ENCODE measurements at regions not wholly inside any gene's neighbourhood (a gene's known extent, or its start where the extent isn't known, plus 50 kb on each side); places are given as distances from the start of the nearest gene placed in this dataset.
"Not testable (repeated sequence)": the region's sequence is repeated elsewhere in the genome, so short reads cannot be mapped to it uniquely, and the experiment has no call there.

- H4K20me1 ChIP-seq: no peaks in the 10 kb centered on the region
- TF ChIP-seq Cebpa-rat (IDR thresholded peaks at IDR 0.05): no peak
- no peak overlapping the region for H3K4me3 ChIP-seq
- no peak overlapping the region for H3K27ac ChIP-seq
- H3K36me3 ChIP-seq: no peaks in the 10 kb centered on the region
- peaks cover 0 to under 1% (median 0%) of the 10 kb centered on the region in 11 experiments; a peak in 2 of 22 replicates for H3K9me3 ChIP-seq (replicated peaks in 1 of 11)
- no peak overlapping the region for H3K9ac ChIP-seq
- H3K4me1 ChIP-seq: peaks cover 0 to 27% (median 19%) of the 10 kb centered on the region in 10 experiments; a peak in 15 of 20 replicates
- no peak overlapping the region for H3K4me2 ChIP-seq
- H3K27me3 ChIP-seq: no peaks in the 10 kb centered on the region
These were observed 332.5 kb upstream of the ZFP42 start for GRCh38 chr4:187663076-187663475.

- Histone ChIP-seq H3K36me3 (no peaks in the 10 kb centered on the region), H3K27me3 (no peaks in the 10 kb centered on the region), H3K27ac (no peak overlapping the region), H4K20me1 (no peaks in the 10 kb centered on the region), H3K9me3 (replicated peaks in 1 of 11) (no peaks in the 10 kb centered on the region), H3K4me2 (no peak overlapping the region), H3K4me3 (no peak overlapping the region), H3K9ac (no peak overlapping the region), H3K4me1 (peaks cover 0 to 27% (median 19%) of the 10 kb centered on the region in 10 experiments; a peak in 15 of 20 replicates)
- TF ChIP-seq Cebpa-rat (IDR thresholded peaks at IDR 0.05): no peak
These were observed 331.6 kb upstream of the ZFP42 start for GRCh38 chr4:187664011-187664410.

DNA sequence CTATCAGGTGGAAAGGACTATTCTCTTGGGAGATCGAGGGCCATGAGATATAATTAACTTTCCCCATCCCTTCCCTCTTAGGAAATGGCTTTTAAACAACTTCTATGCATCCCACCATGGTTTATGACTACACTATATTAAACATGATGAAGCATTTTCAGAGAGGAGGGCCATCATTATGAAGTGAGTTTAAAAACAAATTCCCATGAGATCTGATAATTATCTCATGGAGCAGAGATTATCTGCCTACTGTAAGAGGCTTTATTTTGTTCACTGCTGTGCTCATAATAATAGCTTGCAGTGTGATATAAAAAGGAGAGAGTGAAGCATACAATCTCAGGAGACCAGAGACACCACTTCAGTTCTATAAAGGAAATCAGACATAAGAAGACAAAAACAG lies 330.5 kb upstream of the ZFP42 start:
- Histone ChIP-seq H3K9ac (no peak overlapping the region), H3K27ac (no peak overlapping the region), H3K4me1 (peaks cover 0 to 27% (median 19%) of the 10 kb centered on the region in 10 experiments; a peak in 15 of 20 replicates), H3K4me3 (no peak overlapping the region), H3K36me3 (no peaks in the 10 kb centered on the region), H3K4me2 (peak overlapping the region in 7 of 11 experiments; percentile 25 to 53 (median 42); a peak in 13 of 22 replicates), H4K20me1 (no peaks in the 10 kb centered on the region), H3K9me3 (replicated peaks in 1 of 11) (no peaks in the 10 kb centered on the region), H3K27me3 (no peaks in the 10 kb centered on the region)
- no peak for TF ChIP-seq Cebpa-rat (IDR thresholded peaks at IDR 0.05)

GRCh38 chr4:187666034-187666433 lies 329.5 kb upstream of the ZFP42 start:
- Histone ChIP-seq H3K4me2 (peak overlapping the region in 8 of 11 experiments; percentile 5 to 53 (median 42); a peak in 12 of 22 replicates), H3K36me3 (no peaks in the 10 kb centered on the region), H3K9ac (no peak overlapping the region), H3K27ac (no peak overlapping the region), H3K4me3 (no peak overlapping the region), H3K4me1 (peaks cover 0 to 27% (median 19%) of the 10 kb centered on the region in 10 experiments; a peak in 15 of 20 replicates), H3K27me3 (no peaks in the 10 kb centered on the region), H3K9me3 (replicated peaks in 1 of 11) (no peaks in the 10 kb centered on the region; a peak in 1 of 22 replicates), H4K20me1 (no peaks in the 10 kb centered on the region)
- TF ChIP-seq Cebpa-rat (IDR thresholded peaks at IDR 0.05): no peak

DNA sequence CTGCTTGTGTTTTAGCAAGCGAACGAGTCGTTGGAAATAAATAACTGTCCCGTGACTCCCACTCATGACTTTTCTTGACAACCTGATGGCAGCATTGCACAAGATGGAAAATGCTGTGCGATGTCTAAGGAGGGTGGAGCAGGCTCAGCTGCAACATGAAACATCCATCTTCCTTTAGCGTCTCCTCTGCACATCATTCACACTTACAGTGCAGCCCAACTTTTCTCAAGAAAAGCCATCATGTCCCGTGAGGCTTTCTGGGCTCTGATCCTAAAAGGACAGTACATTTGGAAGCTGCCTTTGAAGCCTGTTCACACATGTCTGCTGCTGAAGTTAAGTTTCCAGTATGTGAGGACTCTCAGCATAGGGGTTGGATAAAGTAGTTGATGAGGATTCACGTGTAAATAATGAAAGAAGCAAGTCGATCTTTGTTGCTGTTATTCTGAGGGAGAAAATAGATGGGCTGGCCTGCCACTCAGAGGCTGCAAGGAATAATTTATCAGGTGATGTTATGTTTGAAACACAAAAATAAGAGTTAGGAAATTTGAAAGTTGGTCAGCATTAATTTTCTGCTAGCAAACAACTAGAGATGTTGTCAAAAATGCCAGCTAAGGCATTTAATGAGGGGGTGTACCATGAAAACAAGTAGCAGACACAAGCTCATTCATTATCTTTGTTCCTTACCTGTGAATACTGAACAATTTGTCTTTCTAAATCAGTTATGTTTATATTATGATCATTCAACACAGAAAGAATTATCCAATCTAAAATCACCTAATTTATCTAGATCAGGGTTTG lies 328.7 kb upstream of the ZFP42 start:
- H3K4me1 ChIP-seq: peaks cover 0 to 27% (median 19%) of the 10 kb centered on the region in 10 experiments; a peak in 15 of 20 replicates

GRCh38 chr4:187668526-187669082 lies 327.0 kb upstream of the ZFP42 start:
- no peak overlapping the region for H3K9ac ChIP-seq

More for the DNA sequence above, 328.7 kb upstream of the ZFP42 start:
- no peaks in the 10 kb centered on the region; a peak in 1 of 22 replicates for H3K9me3 ChIP-seq (replicated peaks in 1 of 11)
- H3K36me3 ChIP-seq: no peaks in the 10 kb centered on the region
- H3K27ac ChIP-seq: no peak overlapping the region
- no peak overlapping the region for H3K4me3 ChIP-seq
- H3K9ac ChIP-seq: no peak overlapping the region
- no peaks in the 10 kb centered on the region for H3K27me3 ChIP-seq
- H4K20me1 ChIP-seq: no peaks in the 10 kb centered on the region
- H3K4me2 ChIP-seq: peak overlapping the region in 2 of 11 experiments; percentile 6 to 53; a peak in 2 of 22 replicates
- no peak for TF ChIP-seq Cebpa-rat (IDR thresholded peaks at IDR 0.05)

GRCh38 chr4:187671521-187671920 lies 324.1 kb upstream of the ZFP42 start:
- H3K9ac ChIP-seq: not testable (repeated sequence)

More at GRCh38 chr4:187668526-187669082, 327.0 kb upstream of the ZFP42 start:
- Histone ChIP-seq H3K4me1 (peaks cover 0 to 27% (median 19%) of the 10 kb centered on the region in 10 experiments; a peak in 15 of 20 replicates), H4K20me1 (no peaks in the 10 kb centered on the region), H3K36me3 (no peaks in the 10 kb centered on the region), H3K4me3 (no peak overlapping the region), H3K27ac (no peak overlapping the region), H3K9me3 (replicated peaks in 1 of 11) (no peaks in the 10 kb centered on the region; a peak in 1 of 22 replicates), H3K27me3 (no peaks in the 10 kb centered on the region), H3K4me2 (no peak overlapping the region)
- TF ChIP-seq Cebpa-rat (IDR thresholded peaks at IDR 0.05): no peak

GRCh38 chr4:187671958-187672357 lies 323.6 kb upstream of the ZFP42 start:
- not testable (repeated sequence) for H3K9me3 ChIP-seq (replicated peaks in 1 of 11); H3K27me3 ChIP-seq; H3K36me3 ChIP-seq; H3K4me1 ChIP-seq; H3K4me3 ChIP-seq; H3K9ac ChIP-seq; H4K20me1 ChIP-seq; H3K4me2 ChIP-seq; H3K27ac ChIP-seq

More at GRCh38 chr4:187671521-187671920, 324.1 kb upstream of the ZFP42 start:
- not testable (repeated sequence) for H3K4me3 ChIP-seq; H4K20me1 ChIP-seq; H3K4me2 ChIP-seq; H3K36me3 ChIP-seq; H3K27ac ChIP-seq; H3K27me3 ChIP-seq; H3K9me3 ChIP-seq (replicated peaks in 1 of 11); H3K4me1 ChIP-seq

GRCh38 chr4:187672526-187672925 lies 323.0 kb upstream of the ZFP42 start:
- not testable (repeated sequence) for H3K9me3 ChIP-seq (replicated peaks in 1 of 11); H3K4me1 ChIP-seq; H4K20me1 ChIP-seq; H3K4me3 ChIP-seq; H3K27ac ChIP-seq; H3K4me2 ChIP-seq; H3K36me3 ChIP-seq; H3K27me3 ChIP-seq; H3K9ac ChIP-seq

DNA sequence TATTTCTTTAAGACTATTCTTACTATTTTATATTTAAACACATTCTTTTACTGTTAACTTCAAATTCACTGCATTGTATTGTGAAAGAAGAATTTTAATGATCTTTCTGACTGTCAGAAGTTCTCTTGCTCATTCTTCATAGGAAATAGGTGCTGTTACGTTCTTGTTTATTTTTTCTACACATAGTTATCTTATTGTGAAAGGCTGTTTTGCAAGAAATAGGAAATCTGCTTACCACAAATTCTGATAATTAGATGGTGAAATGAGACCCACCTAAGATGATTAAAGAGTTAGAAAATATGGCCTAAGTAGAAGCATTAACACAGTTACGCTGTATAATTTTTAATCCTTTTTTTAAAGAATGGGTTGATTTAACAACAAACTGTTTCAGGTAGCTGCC lies 316.1 kb upstream of the ZFP42 start:
- Histone ChIP-seq H3K9ac (no peak overlapping the region), H4K20me1 (no peaks in the 10 kb centered on the region), H3K36me3 (no peaks in the 10 kb centered on the region), H3K4me1 (no peaks in the 10 kb centered on the region), H3K27me3 (no peaks in the 10 kb centered on the region), H3K4me2 (no peak overlapping the region), H3K4me3 (no peak overlapping the region), H3K27ac (no peak overlapping the region), H3K9me3 (replicated peaks in 1 of 11) (no peaks in the 10 kb centered on the region)
- no peak for TF ChIP-seq Cebpa-rat (IDR thresholded peaks at IDR 0.05)

Data from BLaER1 treated with 17β-estradiol and CSF1 and Interleukin-3, amounts not matched to agents 10 nM and 100 nM (cell line).